IMR-90 (cell line): ENCODE measurements at regions not wholly inside any gene's neighbourhood (a gene's known extent, or its start where the extent isn't known, plus 50 kb on each side); places are given as distances from the start of the nearest gene placed in this dataset.

ENCODE experiments used
- ATAC-seq: fragments of 200-7000 bp; cut with Tn5 transposase; 2 replicates; pipeline ENCODE4 v1.9.1; 2020; ENCODE audit warnings: low read depth, mild to moderate bottlenecking, moderate library complexity
- BruUV-seq: library from RNA; stranded (reverse); fragments of 400-500 nt; replicated peaks from 2 replicates; lab custom pipeline; 2021; lab: Mats Ljungman, UMichigan
- CTCF ChIA-PET: fragments of 300-600 bp; formaldehyde crosslinking; extraction: SDS; loops from one replicate; lab custom pipeline; 2021; ENCODE audit warnings: antibody characterized with exemption; lab: Yijun Ruan, JAX
- POLR2A ChIA-PET: fragments of 300-600 bp; sonication (Branson Sonifier 250); formaldehyde crosslinking; loops from one replicate; lab custom pipeline; 2022; ENCODE audit warnings: antibody characterized with exemption; ENCODE audit not compliant: unreplicated experiment; lab: Charles Lee
- DNase-seq: peaks from one replicate; pipeline ENCODE4 v3.0.0; 2013
- H2AFZ ChIP-seq: replicated peaks from 2 replicates; pipeline ENCODE3; 2013; ENCODE audit warnings: low read length, mild to moderate bottlenecking; ENCODE audit not compliant: poor library complexity
- H2AK5ac ChIP-seq: 2 replicates; pipeline ENCODE4 v1.6.1; 2013; ENCODE audit warnings: low read depth, low read length, inconsistent platforms
- H2AK9ac ChIP-seq: replicated peaks from 2 replicates; pipeline ENCODE3; 2013; ENCODE audit warnings: mild to moderate bottlenecking, low read depth, low read length, moderate library complexity; ENCODE audit not compliant: poor library complexity
- H2BK120ac ChIP-seq: 2 replicates; pipeline ENCODE4 v1.6.1; 2013; ENCODE audit warnings: low read depth, low read length, inconsistent platforms
- H2BK15ac ChIP-seq: 3 replicates; pipeline ENCODE4 v1.6.1; 2013; ENCODE audit warnings: low read depth, low read length, inconsistent platforms
- H2BK20ac ChIP-seq: 2 replicates; pipeline ENCODE4 v1.6.1; 2013; ENCODE audit warnings: low read depth, mild to moderate bottlenecking, inconsistent platforms, low read length, moderate library complexity
- H2BK5ac ChIP-seq: 2 replicates; pipeline ENCODE4 v1.6.1; 2013; ENCODE audit warnings: mild to moderate bottlenecking, low read depth, low read length, inconsistent platforms; ENCODE audit not compliant: poor library complexity, severe bottlenecking
- H3K14ac ChIP-seq: replicated peaks from 2 replicates; pipeline ENCODE4 v1.6.1; 2013; ENCODE audit warnings: low read depth, low read length, inconsistent platforms
- H3K18ac ChIP-seq: 2 replicates; pipeline ENCODE4 v1.6.1; 2013; ENCODE audit warnings: low read depth, low read length, control low read depth
- H3K23ac ChIP-seq: 2 replicates; pipeline ENCODE4 v1.6.1; 2013; ENCODE audit warnings: low read depth, low read length, inconsistent platforms
- H3K27ac ChIP-seq: 2 replicates; pipeline ENCODE4 v1.5.1; 2013; ENCODE audit warnings: mild to moderate bottlenecking, control low read depth, low read length; ENCODE audit not compliant: insufficient read depth
- H3K27me3 ChIP-seq: 2 replicates; pipeline ENCODE4 v1.6.1; 2013; ENCODE audit warnings: low read length; ENCODE audit not compliant: control insufficient read depth, insufficient read depth
- H3K36me3 ChIP-seq: 2 replicates; pipeline ENCODE4 v1.6.1; 2013; ENCODE audit warnings: low read length, mixed read lengths; ENCODE audit not compliant: control insufficient read depth, insufficient read depth
- H3K4ac ChIP-seq: 2 replicates; pipeline ENCODE4 v1.6.1; 2013; ENCODE audit warnings: low read depth, low read length, inconsistent platforms
- H3K4me1 ChIP-seq: 2 replicates; pipeline ENCODE4 v1.6.1; 2013; ENCODE audit warnings: low read length, mixed read lengths; ENCODE audit not compliant: control insufficient read depth, insufficient read depth
- H3K4me2 ChIP-seq: 2 replicates; pipeline ENCODE4 v1.6.1; 2013; ENCODE audit warnings: low read depth, mild to moderate bottlenecking, control low read depth, low read length, moderate library complexity
- H3K4me3 ChIP-seq: 2 replicates; pipeline ENCODE4 v1.5.1; 2013; ENCODE audit warnings: low read depth, mild to moderate bottlenecking, control low read depth, low read length, moderate library complexity; ENCODE audit not compliant: insufficient read depth
- H3K56ac ChIP-seq: 2 replicates; pipeline ENCODE4 v1.6.1; 2013; ENCODE audit warnings: low read length, inconsistent platforms; ENCODE audit not compliant: insufficient read depth; ENCODE audit errors: extremely low read depth
- H3K79me1 ChIP-seq, 2 experiments: 2 replicates each; pipeline ENCODE4 v1.6.1; 2013; ENCODE audit warnings: low read length in 2 of 2, inconsistent platforms in 1 of 2, low read depth in 1 of 2
- H3K9ac ChIP-seq: 2 replicates; pipeline ENCODE4 v1.6.1; 2013; ENCODE audit warnings: low read depth, low read length, control low read depth
- H3K9me1 ChIP-seq: 2 replicates; pipeline ENCODE4 v1.6.1; 2013; ENCODE audit warnings: low read length, inconsistent platforms; ENCODE audit not compliant: insufficient read depth
- H3K9me3 ChIP-seq: 2 replicates; pipeline ENCODE4 v1.6.1; 2013; ENCODE audit warnings: low read length; ENCODE audit not compliant: control insufficient read depth, insufficient read depth
- H4K20me1 ChIP-seq: 2 replicates; pipeline ENCODE4 v1.6.1; 2013; ENCODE audit warnings: low read length, inconsistent platforms; ENCODE audit not compliant: insufficient read depth
- H4K5ac ChIP-seq: 2 replicates; pipeline ENCODE4 v1.6.1; 2013; ENCODE audit warnings: mild to moderate bottlenecking, low read depth, low read length, control low read depth
- H4K8ac ChIP-seq, 2 experiments: 2 replicates each; pipeline ENCODE4 v1.6.1; 2013; ENCODE audit warnings: low read depth in 2 of 2, low read length in 2 of 2, control low read depth in 1 of 2, inconsistent platforms in 1 of 2
- H4K91ac ChIP-seq: 2 replicates; pipeline ENCODE4 v1.6.1; 2013; ENCODE audit warnings: low read depth, low read length, inconsistent platforms; ENCODE audit not compliant: insufficient read depth
- CHD1 ChIP-seq: IDR thresholded peaks from 2 replicates; pipeline ENCODE4 v1.6.1; 2012; ENCODE audit warnings: low read depth, low read length, improper control_type of control experiment
- NFE2L2 ChIP-seq: fragments of 150-350 bp; IDR thresholded peaks from 2 replicates; pipeline ENCODE4 v1.6.1; 2016; ENCODE audit warnings: low read depth, mild to moderate bottlenecking, low read length
- RCOR1 ChIP-seq: IDR thresholded peaks from 2 replicates; pipeline ENCODE4 v1.6.1; 2012; ENCODE audit warnings: mild to moderate bottlenecking, low read length, improper control_type of control experiment; ENCODE audit not compliant: insufficient replicate concordance
- WGBS, 2 experiments: methylation state at CpG; one replicate each; pipeline versions ENCODE4 v1.1.5 to v1.1.7; 2013; ENCODE audit warnings: missing lambda C conversion rate in 2 of 2; ENCODE audit not compliant: insufficient read length in 1 of 2; ENCODE audit errors: extremely low coverage in 2 of 2; 5-methylcytosine and 5-hydroxymethylcytosine counted together
- dilution Hi-C: fragments of 300-500 bp; cut with HindIII; formaldehyde crosslinking; loops from one replicate; pipeline ENCODE4 v1.14.3; 2018; ENCODE audit warnings: low sequenced_read_pairs; ENCODE audit not compliant: unreplicated experiment
- in situ Hi-C: fragments of 300-500 bp; cut with MboI; formaldehyde crosslinking; loops from 3 replicates; pipeline ENCODE4 v1.14.3; 2019; ENCODE audit warnings: low sequenced_read_pairs, inconsistent platforms, mixed read lengths
- intact Hi-C: fragments of 100-400 bp; cut with micrococcal nuclease; formaldehyde crosslinking; loops from 2 replicates; pipeline ENCODE4 v1.10.0; 2022

- H2BK120ac ChIP-seq: no peak overlapping the region
- no peak overlapping the region for H3K27ac ChIP-seq
- no peak overlapping the region for H3K14ac ChIP-seq
- 50% methylated on average over 9 of the region's 11 CpGs; no CpG with 5 or more reads in 1 of the 2 experiments for WGBS, 2 experiments
- no TSS peak for BruUV-seq
- TF ChIP-seq NFE2L2: no peak
- no peak for TF ChIP-seq RCOR1
- no peak for TF ChIP-seq CHD1
- POLR2A ChIA-PET: no interaction called here
- in situ Hi-C loops (no loop called here), intact Hi-C loops (no loop called here), dilution Hi-C loops (no loop called here)
- no peak overlapping the region for H2BK5ac ChIP-seq
- no peak overlapping the region for H3K56ac ChIP-seq
- no peaks in the 10 kb centered on the region for H3K79me1 ChIP-seq
- no peak overlapping the region for H4K91ac ChIP-seq
- no peaks in the 10 kb centered on the region for H3K36me3 ChIP-seq
- no peak overlapping the region for H2BK15ac ChIP-seq
- ATAC-seq (no peak), DNase-seq (no peak)
- H3K4me3 ChIP-seq: no peak overlapping the region
- no peak overlapping the region for H3K23ac ChIP-seq
- H2AFZ ChIP-seq: no peak overlapping the region
- no peak overlapping the region for H3K4ac ChIP-seq
- no peak overlapping the region for H2BK20ac ChIP-seq
- H4K5ac ChIP-seq: no peak overlapping the region
- H3K27me3 ChIP-seq: no peaks in the 10 kb centered on the region
- no peak overlapping the region for H4K8ac ChIP-seq
- no peak overlapping the region for H3K4me2 ChIP-seq
- no peak overlapping the region for H2AK9ac ChIP-seq
- H4K20me1 ChIP-seq: no peaks in the 10 kb centered on the region
- no peaks in the 10 kb centered on the region for H3K9me1 ChIP-seq
- no peak overlapping the region for H3K9ac ChIP-seq
- H2AK5ac ChIP-seq: no peak overlapping the region
- no peaks in the 10 kb centered on the region for H3K4me1 ChIP-seq
- CTCF ChIA-PET: no interaction called here
- H3K9me3 ChIP-seq: peaks cover 41% of the 10 kb centered on the region
- H3K18ac ChIP-seq: no peak overlapping the region
Observed at GRCh38 chr10:128967980-128968756, 498.9 kb upstream of the MGMT start.
